Uterus (tissue), 2 donors: ENCODE measurements at regions not wholly inside any gene's neighbourhood (a gene's known extent, or its start where the extent isn't known, plus 50 kb on each side); places are given as distances from the start of the nearest gene placed in this dataset.

ENCODE experiments used
- POLR2A ChIP-seq, 2 donors: fragments of 450-650 bp; IDR thresholded peaks; one replicate each; pipeline ENCODE4 v1.6.1; 2016; ENCODE audit warnings: antibody characterized with exemption in 2 of 2, mild to moderate bottlenecking in 1 of 2, moderate library complexity in 1 of 2
- TF ChIP-seq, protein P1 (sequence below), 4 experiments: fragments of 200-600 bp in 2 of 4; fragments of 450-650 bp in 2 of 4; sonication (generic) in 2 of 4; IDR thresholded peaks; one replicate each; pipeline ENCODE4 v1.5.1; 2016 to 2019; ENCODE audit warnings: antibody characterized with exemption in 4 of 4, mild to moderate bottlenecking in 2 of 4, moderate library complexity in 1 of 4

DNA sequence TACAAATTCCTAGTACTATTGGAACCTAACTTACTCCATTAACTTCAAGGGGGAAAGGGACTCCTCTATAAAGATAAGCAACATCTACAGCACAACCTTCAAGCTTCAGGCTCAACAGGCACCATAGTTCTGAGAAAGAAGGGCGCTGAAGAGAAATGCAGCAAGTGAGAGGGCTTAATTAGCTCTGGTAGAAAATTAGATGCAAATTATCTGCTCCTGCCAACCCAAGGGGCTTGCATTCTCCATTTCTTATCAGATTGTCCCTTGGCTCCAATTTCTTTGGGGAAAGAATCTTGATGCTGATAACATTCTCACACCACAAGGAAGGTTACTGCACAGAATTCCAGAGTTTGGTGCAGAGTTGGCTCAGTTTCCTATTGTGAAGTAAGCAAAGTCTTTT is 214.6 kb downstream of the GABRG2 start:
- TF ChIP-seq, protein P1, sequence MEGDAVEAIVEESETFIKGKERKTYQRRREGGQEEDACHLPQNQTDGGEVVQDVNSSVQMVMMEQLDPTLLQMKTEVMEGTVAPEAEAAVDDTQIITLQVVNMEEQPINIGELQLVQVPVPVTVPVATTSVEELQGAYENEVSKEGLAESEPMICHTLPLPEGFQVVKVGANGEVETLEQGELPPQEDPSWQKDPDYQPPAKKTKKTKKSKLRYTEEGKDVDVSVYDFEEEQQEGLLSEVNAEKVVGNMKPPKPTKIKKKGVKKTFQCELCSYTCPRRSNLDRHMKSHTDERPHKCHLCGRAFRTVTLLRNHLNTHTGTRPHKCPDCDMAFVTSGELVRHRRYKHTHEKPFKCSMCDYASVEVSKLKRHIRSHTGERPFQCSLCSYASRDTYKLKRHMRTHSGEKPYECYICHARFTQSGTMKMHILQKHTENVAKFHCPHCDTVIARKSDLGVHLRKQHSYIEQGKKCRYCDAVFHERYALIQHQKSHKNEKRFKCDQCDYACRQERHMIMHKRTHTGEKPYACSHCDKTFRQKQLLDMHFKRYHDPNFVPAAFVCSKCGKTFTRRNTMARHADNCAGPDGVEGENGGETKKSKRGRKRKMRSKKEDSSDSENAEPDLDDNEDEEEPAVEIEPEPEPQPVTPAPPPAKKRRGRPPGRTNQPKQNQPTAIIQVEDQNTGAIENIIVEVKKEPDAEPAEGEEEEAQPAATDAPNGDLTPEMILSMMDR (IDR thresholded peaks at IDR 0.05), result no peak
- no peak for TF ChIP-seq POLR2A (IDR thresholded peaks at IDR 0.05)
